HK-2 (cell line): ENCODE measurements at regions not wholly inside any gene's neighbourhood (a gene's known extent, or its start where the extent isn't known, plus 50 kb on each side); places are given as distances from the start of the nearest gene placed in this dataset.
"Not testable (repeated sequence)": the region's sequence is repeated elsewhere in the genome, so short reads cannot be mapped to it uniquely, and the experiment has no call there.

Experiments used
- DNase-seq: peaks from one replicate; pipeline ENCODE4 v3.0.0-alpha.2; 2018; ENCODE audit not compliant: unreplicated experiment

DNA sequence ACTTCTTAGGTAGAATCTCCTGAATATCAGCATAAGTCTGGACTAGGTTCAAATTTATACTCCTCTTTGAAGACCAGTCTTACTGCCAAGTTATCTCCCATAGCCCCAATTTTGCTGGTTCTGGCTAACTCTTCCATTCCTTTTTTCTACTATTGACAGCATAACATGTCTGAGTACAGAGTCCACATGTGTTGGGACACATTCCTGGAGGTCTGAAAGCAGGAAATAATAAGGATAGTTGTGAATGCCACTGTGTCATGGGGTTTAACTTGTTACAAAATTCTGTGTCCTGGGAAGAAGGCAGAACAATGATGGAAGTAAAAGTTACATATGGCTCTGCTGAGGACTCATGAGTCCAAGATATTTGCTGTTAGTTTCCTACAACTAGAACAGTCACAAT, 57.4 kb upstream of the ZBTB20 start:
- DNase-seq = no peak

- DNase-seq = no peak
Measured at GRCh38 chr3:115208066-115208750, 61.1 kb upstream of the ZBTB20 start.

GRCh38 chr3:115211810-115212492, 64.9 kb upstream of the ZBTB20 start:
- DNase-seq = no peak

DNA sequence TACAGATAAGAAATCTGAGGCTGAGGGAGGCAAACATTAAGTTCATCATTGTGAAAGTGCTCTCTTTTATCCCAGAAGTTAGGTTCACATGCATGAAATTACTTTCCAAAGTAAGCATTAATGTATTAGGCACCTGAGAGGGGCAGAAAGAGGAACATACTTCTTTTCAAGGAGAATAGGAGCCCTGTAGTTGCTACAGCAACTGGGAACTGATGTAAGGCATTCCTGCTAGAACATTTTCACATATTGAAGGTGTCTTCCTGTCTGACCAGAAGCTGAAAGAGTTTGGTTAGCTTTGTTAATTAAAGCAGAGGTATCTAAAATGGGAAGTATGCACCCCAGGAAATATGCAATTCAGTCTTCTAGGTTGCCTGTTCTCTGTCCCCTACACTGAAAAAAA, 65.5 kb upstream of the ZBTB20 start:
- DNase-seq = no peak

DNA sequence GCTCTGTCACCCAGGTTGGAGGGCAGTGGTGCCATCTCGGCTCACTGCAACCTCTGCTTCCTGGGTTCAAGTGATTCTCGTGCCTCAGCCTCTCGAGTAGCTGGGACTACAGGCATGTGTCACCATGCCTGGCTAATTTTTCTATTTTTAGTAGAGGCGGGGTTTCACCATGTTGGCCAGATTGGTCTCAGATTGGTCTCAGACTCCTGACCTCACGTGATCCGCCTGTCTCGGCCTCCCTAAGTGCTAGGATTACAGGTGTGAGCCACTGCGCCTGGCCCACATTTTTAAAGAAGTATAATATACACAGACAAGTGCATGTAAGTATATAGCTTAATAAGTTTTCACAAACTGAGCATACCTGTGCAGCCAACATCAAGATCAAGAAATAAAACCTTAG, 66.0 kb upstream of the ZBTB20 start:
- DNase-seq = not testable (repeated sequence)

- no peak for DNase-seq
Measured at GRCh38 chr3:115217292-115217677, 70.2 kb upstream of the ZBTB20 start.

DNA sequence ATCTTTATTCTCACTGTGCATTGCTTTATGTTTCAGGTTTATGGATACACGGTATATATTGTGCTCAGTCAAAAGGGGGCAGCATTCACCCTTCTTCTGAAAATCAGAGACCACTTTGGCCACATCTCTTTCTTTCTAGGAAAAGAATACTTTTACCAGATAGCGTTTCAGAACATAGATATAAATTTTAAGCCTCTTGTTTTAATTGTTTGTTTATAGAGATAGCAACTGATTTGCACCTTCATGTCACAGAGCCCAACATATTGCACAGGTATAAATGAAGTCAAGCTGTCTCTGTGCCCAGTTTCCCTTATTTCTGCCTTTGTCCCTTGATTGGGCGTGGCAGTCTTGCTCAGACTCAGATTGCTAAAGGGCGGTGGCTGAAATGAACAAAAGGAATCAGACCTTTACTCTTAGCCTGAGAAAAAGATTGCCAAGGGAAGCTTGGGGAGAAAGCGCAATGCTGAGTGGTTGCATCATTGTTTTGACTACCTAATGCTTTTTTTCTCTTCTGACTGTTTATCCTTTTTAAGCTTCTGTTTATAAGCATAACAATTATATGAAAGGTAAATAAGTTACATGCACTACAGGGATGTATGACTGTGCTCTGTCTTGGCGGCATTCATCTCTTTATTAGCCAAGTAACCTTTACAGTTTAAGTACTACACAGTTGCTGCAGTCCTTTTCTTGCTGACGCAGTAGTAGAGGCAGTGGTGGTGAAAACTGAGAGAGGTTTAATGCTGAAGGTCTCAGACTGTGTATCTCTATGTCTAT, 70.8 kb upstream of the ZBTB20 start:
- peak; percentile 11 for DNase-seq

- DNase-seq = no peak
Measured at GRCh38 chr3:115218859-115219258, 71.8 kb upstream of the ZBTB20 start.

DNA sequence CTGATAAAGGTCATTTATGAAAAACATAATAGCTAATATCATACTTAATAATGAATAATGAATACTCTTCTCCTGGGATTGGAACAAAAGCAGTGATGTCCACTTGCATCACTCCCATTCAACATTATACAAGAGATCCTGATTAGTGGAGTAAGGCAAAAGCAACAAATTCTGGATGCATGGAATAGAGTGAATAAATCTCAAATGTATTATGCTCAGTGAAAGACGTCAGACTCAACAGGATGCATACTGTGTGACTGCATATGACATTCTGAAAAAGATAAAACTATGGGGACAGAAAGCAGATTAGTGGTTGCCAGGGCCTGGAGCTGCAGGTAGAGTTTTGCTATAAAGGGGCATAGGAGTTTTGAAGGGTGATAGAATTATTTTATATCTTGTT, 77.6 kb upstream of the ZBTB20 start:
- no peak for DNase-seq

DNA sequence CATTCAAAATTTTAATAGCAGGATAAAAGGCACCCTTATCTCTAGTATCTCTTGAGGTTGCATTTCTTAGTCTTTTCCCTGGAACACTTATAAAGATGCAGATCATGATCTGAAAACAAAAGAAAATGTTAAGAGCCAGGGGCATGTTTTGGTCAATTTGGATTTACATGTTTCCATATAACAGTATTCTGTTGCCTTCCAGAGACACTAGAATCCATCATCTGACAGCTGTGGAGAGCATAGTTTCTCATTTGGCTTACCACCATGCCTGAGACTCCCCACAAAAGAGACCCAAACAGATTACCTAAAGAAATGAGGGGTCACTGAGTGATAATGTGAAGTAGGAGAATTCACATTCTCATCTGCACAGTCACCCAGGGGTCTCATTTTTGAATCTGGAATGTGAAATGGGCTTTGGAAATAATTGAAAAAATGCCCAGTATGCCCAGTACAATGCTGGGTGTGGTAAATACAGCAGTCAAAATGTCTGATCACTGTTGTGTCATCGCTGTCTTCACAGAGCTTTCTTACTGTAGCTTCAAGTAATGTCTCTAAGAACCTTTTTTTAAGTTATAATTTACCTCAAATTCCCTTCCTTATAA, 79.9 kb upstream of the ZBTB20 start:
- DNase-seq = no peak

GRCh38 chr3:115227461-115227860, 80.4 kb upstream of the ZBTB20 start:
- no peak for DNase-seq

DNA sequence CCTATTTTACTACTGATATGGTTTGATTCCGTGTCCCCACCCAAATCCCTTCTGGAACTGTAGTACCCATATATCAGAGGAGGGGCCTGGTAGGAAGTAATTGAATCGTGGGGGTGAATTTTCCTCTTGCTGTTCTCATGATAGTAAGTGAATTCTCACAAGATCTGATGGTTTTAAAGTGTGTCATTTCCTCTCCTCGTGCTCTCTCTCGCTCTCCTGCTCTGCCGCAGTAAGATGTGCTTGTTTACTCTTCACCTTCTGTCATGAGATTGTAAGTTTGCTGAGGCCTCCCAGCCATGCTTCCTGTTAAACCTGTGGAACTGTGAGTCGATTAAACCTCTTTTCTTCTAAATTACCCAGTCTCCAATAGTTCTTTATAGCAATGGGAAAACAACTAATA, 81.2 kb upstream of the ZBTB20 start:
- DNase-seq = no peak

- DNase-seq = no peak
Measured at GRCh38 chr3:115232167-115232566, 85.1 kb upstream of the ZBTB20 start.

GRCh38 chr3:115233021-115233420, 85.9 kb upstream of the ZBTB20 start:
- DNase-seq = no peak

- DNase-seq = no peak
Measured at GRCh38 chr3:115236496-115236895, 89.4 kb upstream of the ZBTB20 start.

DNA sequence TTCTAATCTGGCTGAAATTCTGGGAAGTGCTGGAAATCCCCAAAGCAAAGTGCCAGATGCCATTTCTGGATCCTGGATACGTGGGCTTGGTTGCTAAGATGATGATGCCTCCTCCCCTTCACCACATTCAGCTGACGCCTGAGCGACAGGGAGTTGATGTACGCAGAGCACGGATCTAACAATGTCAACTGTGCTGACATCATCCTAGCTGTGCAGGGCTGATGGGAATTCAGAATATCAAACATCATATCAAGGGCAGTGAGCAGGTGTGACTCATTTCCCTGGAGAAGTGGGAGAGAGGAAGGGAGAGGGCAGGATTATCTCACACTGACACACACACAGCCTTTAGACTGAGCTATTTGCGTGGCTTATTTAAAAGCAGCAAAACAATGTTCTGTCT, 92.6 kb upstream of the ZBTB20 start:
- DNase-seq = peak; percentile 77

DNA sequence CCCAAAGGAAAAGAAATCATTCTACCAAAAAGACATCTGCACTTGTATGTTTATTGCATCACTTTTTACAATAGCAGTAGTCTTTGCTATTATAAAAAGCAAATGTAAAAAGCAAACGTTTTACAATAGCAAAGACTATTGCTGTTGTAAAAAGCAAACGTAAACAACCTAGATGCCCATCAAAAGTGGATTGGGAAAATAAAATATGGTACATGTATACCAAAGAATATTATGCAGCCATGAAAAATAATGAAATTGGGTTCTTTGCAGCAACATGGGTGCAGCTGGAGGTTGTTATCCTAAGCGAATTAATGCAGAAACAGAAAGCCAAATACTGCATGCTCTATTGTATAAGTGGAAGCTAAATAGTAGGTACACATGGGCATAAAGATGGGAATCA, 97.3 kb upstream of the ZBTB20 start:
- no peak for DNase-seq

- DNase-seq = peak; percentile 56
Measured at GRCh38 chr3:115245438-115245837, 98.3 kb upstream of the ZBTB20 start.

DNA sequence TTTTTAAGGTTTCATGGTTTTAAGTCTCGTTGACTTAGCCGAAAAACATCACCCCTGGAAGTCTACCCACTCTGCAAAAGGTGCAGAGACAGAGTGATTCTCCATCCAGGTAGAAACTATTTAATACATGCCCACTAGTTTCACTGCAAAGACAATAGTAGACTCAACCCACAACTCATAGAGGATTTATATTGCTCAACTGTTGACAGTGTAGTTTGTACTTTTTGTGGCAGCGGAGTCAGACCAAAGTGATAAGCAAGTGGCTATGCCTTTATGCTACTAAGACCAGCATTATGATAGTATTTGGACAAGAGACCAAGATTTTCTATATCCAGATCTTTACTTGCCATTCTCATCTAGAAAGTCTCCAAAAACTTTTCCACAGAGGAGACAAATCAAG, 98.8 kb upstream of the ZBTB20 start:
- DNase-seq = no peak

DNA sequence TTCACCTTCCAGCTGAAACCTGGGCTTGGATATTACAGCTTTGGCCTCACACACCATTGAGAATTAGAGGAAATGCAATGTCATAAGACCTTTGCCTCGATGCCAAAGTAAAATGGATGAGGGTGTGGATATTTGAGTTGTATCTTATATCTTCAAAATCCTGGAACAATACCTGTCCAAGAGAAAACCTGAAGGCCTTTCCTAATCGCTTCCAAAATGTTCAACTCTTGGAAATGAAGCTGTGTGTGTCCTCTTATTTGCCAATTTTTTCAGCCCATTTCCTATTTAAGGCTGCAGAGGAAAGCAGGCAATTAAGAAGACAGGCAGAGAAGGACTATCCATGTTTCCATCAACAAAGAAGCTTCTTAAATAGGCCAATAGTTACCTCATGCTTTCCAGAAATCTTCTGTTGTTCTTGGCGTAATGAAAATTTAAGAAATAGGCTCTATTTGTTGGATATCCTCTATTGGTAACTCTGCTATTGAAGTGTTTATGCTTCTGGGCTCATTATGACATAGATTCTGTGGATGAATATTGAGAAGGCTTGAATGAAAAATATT, 99.5 kb upstream of the ZBTB20 start:
- no peak for DNase-seq

DNA sequence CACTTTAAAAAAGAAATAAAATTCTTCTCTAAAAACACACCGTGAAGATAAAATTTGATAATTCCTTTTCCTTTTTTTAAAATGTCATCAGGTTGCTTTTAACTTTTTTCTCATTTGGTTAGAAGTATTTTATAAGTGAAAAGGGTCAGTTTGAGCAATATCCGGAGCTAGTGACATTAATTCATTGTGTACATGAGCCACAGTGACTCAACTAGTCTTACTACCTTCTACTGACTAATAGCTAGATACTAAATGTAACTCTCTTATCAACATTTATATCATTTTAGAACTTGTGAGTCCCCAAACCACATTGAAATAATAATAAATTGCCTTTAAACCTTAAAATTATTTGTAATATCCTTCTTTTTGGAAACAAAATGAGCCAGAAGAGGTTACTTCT, 101.2 kb upstream of the ZBTB20 start:
- DNase-seq = no peak

DNA sequence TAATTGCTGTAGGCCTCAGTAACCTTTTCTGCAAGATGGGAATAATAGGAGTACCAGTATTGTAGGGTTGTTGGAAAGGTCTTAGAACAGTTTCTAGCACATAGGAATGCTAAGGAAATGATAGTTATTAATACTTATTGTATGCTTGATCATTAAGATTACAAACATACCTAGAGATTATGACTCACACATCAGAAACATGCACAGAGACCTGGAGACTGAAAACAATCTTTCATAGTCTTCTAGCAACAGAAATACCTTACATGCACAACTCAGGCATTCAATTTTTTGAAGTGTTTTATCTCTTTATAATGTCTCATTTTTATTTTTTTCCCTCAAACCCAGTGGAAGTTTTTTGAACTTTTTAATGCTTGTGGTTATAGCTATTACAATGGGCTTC, 104.4 kb upstream of the ZBTB20 start:
- DNase-seq = no peak
